K562 (cell line): ENCODE measurements at regions not wholly inside any gene's neighbourhood (a gene's known extent, or its start where the extent isn't known, plus 50 kb on each side); places are given as distances from the start of the nearest gene placed in this dataset.

ENCODE experiments used
- ATAC-seq: fragments of 200-7000 bp; cut with Tn5 transposase; 3 replicates; pipeline ENCODE4 v1.9.1; 2020; ENCODE audit warnings: moderate library complexity
- BruUV-seq: library from RNA; stranded (reverse); fragments of 400-500 nt; replicated peaks from 2 replicates; lab custom pipeline; 2021; lab: Mats Ljungman, UMichigan
- CTCF ChIA-PET: fragments of 300-600 bp; formaldehyde crosslinking; extraction: SDS; loops from one replicate; lab custom pipeline; 2021; ENCODE audit warnings: low intra/inter-chr PET ratio; lab: Yijun Ruan, JAX
- POLR2A ChIA-PET: fragments of 300-600, 350-650 bp; sonication (Branson Sonifier 250); formaldehyde crosslinking; extraction: SDS; loops from one replicate; lab custom pipeline; 2021; ENCODE audit warnings: antibody characterized with exemption, inconsistent platforms; lab: Yijun Ruan, JAX
- DNase-seq, 4 experiments: peaks; one replicate each; pipeline versions ENCODE4 v3.0.0 to v3.0.0-alpha.2; 2011 to 2018; ENCODE audit warnings: low spot score in 3 of 4, mixed read lengths in 3 of 4; ENCODE audit errors: extremely low read depth in 1 of 4
- FAIRE-seq: peaks from 2 replicates; lab custom pipeline; 2011; peaks lifted over from hg19 to GRCh38; lab: Jason Lieb, UNC
- H2AFZ ChIP-seq: 2 replicates; pipeline ENCODE4 v1.6.0; 2011; ENCODE audit warnings: low read depth, low read length, control low read depth, inconsistent platforms
- H3K27ac ChIP-seq: fragments of 200-600 bp; 3 replicates; pipeline ENCODE4 v1.8.0; 2011; ENCODE audit warnings: low read depth, mild to moderate bottlenecking, control low read depth, inconsistent platforms, low read length, moderate library complexity, mixed read lengths; ENCODE audit errors: extremely low read depth
- H3K27me3 ChIP-seq, 2 experiments: fragments of 300-600 bp in 1 of 2; 2 replicates in 1 of 2; 3 replicates in 1 of 2; pipeline versions ENCODE4 v1.6.0 to v1.8.0; 2011; ENCODE audit warnings: inconsistent platforms in 2 of 2, low read length in 2 of 2, mild to moderate bottlenecking in 1 of 2, mixed read lengths in 1 of 2, moderate library complexity in 1 of 2; ENCODE audit not compliant: control insufficient read depth in 2 of 2, insufficient read depth in 2 of 2
- H3K36me3 ChIP-seq: fragments of 300-600 bp; 3 replicates; pipeline ENCODE4 v1.8.0; 2011; ENCODE audit warnings: mild to moderate bottlenecking, low read length, inconsistent platforms; ENCODE audit not compliant: control insufficient read depth, insufficient read depth
- H3K4me1 ChIP-seq, 2 experiments: fragments of 200-600 bp in 1 of 2; replicated peaks in 1 of 2; 2 replicates in 1 of 2; 3 replicates in 1 of 2; pipeline versions ENCODE4 v1.5.1 to v1.8.0; 2011; ENCODE audit warnings: inconsistent platforms in 2 of 2, low read length in 2 of 2, mild to moderate bottlenecking in 1 of 2, mixed read lengths in 1 of 2, moderate library complexity in 1 of 2; ENCODE audit not compliant: control insufficient read depth in 2 of 2, insufficient read depth in 2 of 2
- H3K4me2 ChIP-seq: 2 replicates; pipeline ENCODE4 v1.6.1; 2011; ENCODE audit warnings: low read length, control low read depth, inconsistent platforms, mixed read lengths; ENCODE audit not compliant: insufficient read depth
- H3K4me3 ChIP-seq: fragments of 200-600 bp; sonication (generic), shearing (Covaris generic); 2 replicates; pipeline ENCODE4 v1.5.1; 2016; ENCODE audit warnings: control low read depth, inconsistent platforms
- H3K79me2 ChIP-seq: fragments of 200-600 bp; 3 replicates; pipeline ENCODE4 v1.8.0; 2011; ENCODE audit warnings: low read length, inconsistent platforms; ENCODE audit not compliant: control insufficient read depth, insufficient read depth
- H3K9ac ChIP-seq, 2 experiments: 2 replicates each; pipeline versions ENCODE4 v1.6.0 to v1.6.1; 2011; ENCODE audit warnings: low read depth in 2 of 2, low read length in 2 of 2, control low read depth in 1 of 2, inconsistent platforms in 1 of 2, mild to moderate bottlenecking in 1 of 2, mixed read lengths in 1 of 2; ENCODE audit not compliant: insufficient read depth in 1 of 2
- H3K9me1 ChIP-seq: one replicate; pipeline ENCODE4 v1.6.0; 2011; ENCODE audit warnings: inconsistent platforms, mild to moderate bottlenecking, low read length, moderate library complexity; ENCODE audit not compliant: control insufficient read depth, insufficient read depth
- H3K9me3 ChIP-seq: replicated peaks from 2 replicates; pipeline ENCODE4 v1.5.1; 2011; ENCODE audit warnings: low read depth, low read length, inconsistent platforms; ENCODE audit not compliant: control insufficient read depth, insufficient read depth
- H4K20me1 ChIP-seq: replicated peaks from 2 replicates; pipeline ENCODE4 v1.6.1; 2011; ENCODE audit warnings: low read length, inconsistent platforms, mixed read lengths; ENCODE audit not compliant: control insufficient read depth, insufficient read depth
- C11orf30 ChIP-seq: fragments of 450-650 bp; IDR thresholded peaks from 2 replicates; pipeline ENCODE4 v1.6.1; 2016; ENCODE audit warnings: low read depth, mild to moderate bottlenecking
- DDX20 ChIP-seq: fragments of 450-650 bp; IDR thresholded peaks from 2 replicates; pipeline ENCODE4 v1.6.1; 2016; ENCODE audit warnings: missing genetic modification characterization, low read depth, mild to moderate bottlenecking, missing compliant biosample characterization, moderate library complexity
- E2F3 ChIP-seq: fragments of 250-450 bp; sonication (Bioruptor Pico); IDR thresholded peaks from 2 replicates; pipeline ENCODE4 v1.4.0; 2020; ENCODE audit warnings: mild to moderate bottlenecking
- FOXA1 ChIP-seq: fragments of 450-650 bp; IDR thresholded peaks from 2 replicates; pipeline ENCODE4 v1.6.1; 2016; ENCODE audit warnings: mild to moderate bottlenecking, borderline replicate concordance
- KHSRP ChIP-seq: fragments of 450-650 bp; IDR thresholded peaks from 2 replicates; pipeline ENCODE4 v1.6.1; 2017
- MAFK ChIP-seq: IDR thresholded peaks from 2 replicates; pipeline ENCODE4 v1.6.1; 2011; ENCODE audit warnings: low read length, improper control_type of control experiment
- NFE2L1 ChIP-seq: fragments of 450-650 bp; IDR thresholded peaks from 2 replicates; pipeline ENCODE4 v1.6.1; 2016; ENCODE audit warnings: missing genetic modification characterization, low read depth, mild to moderate bottlenecking, missing compliant biosample characterization, moderate library complexity, borderline replicate concordance
- NR4A1 ChIP-seq, 2 experiments: fragments of 250-450 bp in 1 of 2; fragments of 450-650 bp in 1 of 2; sonication (Bioruptor Pico) in 1 of 2; IDR thresholded peaks; 2 replicates each; pipeline versions ENCODE4 v1.4.0 to v1.6.1; 2016 to 2020; ENCODE audit warnings: mild to moderate bottlenecking in 2 of 2, missing compliant biosample characterization in 1 of 2, missing genetic modification characterization in 1 of 2, moderate library complexity in 1 of 2
- PHF20 ChIP-seq: fragments of 450-650 bp; IDR thresholded peaks from 2 replicates; pipeline ENCODE4 v1.6.1; 2018; ENCODE audit not compliant: partially characterized antibody
- TRIM24 ChIP-seq, 2 experiments: fragments of 450-650 bp; IDR thresholded peaks; 2 replicates each; pipeline ENCODE4 v1.6.1; 2016
- ZBTB9 ChIP-seq: fragments of 450-650 bp; formaldehyde crosslinking; IDR thresholded peaks from 2 replicates; pipeline ENCODE4 v1.4.0; 2020; ENCODE audit warnings: mild to moderate bottlenecking, moderate library complexity
- ZNF121 ChIP-seq: sonication (generic); formaldehyde crosslinking; conservative IDR thresholded peaks from 2 replicates; pipeline ENCODE4 v1.8.0; 2022; ENCODE audit warnings: missing genetic modification reagents
- ZNF175 ChIP-seq: fragments of 200-800 bp; sonication (Bioruptor generic); IDR thresholded peaks from 2 replicates; pipeline ENCODE4 v1.6.1; 2016; ENCODE audit warnings: low read depth, mild to moderate bottlenecking, missing genetic modification characterization, missing compliant biosample characterization
- ZNF316 ChIP-seq: fragments of 450-650 bp; IDR thresholded peaks from 2 replicates; pipeline ENCODE4 v1.6.1; 2016
- ZNF398 ChIP-seq: fragments of 250-450 bp; sonication (Bioruptor Pico); IDR thresholded peaks from 2 replicates; pipeline ENCODE4 v1.8.0; 2021; ENCODE audit warnings: moderate library complexity, mild to moderate bottlenecking, inconsistent platforms
- ZNF830 ChIP-seq: fragments of 250-450 bp; sonication (Bioruptor Pico); IDR thresholded peaks from 2 replicates; pipeline ENCODE4 v1.5.0; 2021; ENCODE audit warnings: mild to moderate bottlenecking
- WGBS: fragments of 100-300 bp; shearing (Covaris generic); methylation state at CpG from one replicate; pipeline ENCODE4 v1.1.6; 2016; ENCODE audit warnings: low coverage, mixed read lengths; ENCODE audit not compliant: insufficient coverage; ENCODE audit errors: missing lambda C conversion rate; 5-methylcytosine and 5-hydroxymethylcytosine counted together
- in situ Hi-C: fragments of 300-500 bp; cut with MboI; formaldehyde crosslinking; loops from 4 replicates; pipeline ENCODE4 v1.15.0; 2018; ENCODE audit warnings: inconsistent platforms, mixed read lengths
- intact Hi-C: fragments of 100-400 bp; cut with micrococcal nuclease; formaldehyde crosslinking; loops from 2 replicates; pipeline ENCODE4 v1.14.2; 2022
- TF ChIP-seq, protein P1 (sequence below): fragments of 250-450 bp; sonication (Bioruptor Pico); IDR thresholded peaks from 2 replicates; pipeline ENCODE4 v1.4.0; 2020
- TF ChIP-seq, protein P2 (sequence below): conservative IDR thresholded peaks from 2 replicates; pipeline ENCODE4 v1.6.1; 2011; ENCODE audit warnings: low read depth, mild to moderate bottlenecking, low read length; ENCODE audit not compliant: control insufficient read depth

DNA sequence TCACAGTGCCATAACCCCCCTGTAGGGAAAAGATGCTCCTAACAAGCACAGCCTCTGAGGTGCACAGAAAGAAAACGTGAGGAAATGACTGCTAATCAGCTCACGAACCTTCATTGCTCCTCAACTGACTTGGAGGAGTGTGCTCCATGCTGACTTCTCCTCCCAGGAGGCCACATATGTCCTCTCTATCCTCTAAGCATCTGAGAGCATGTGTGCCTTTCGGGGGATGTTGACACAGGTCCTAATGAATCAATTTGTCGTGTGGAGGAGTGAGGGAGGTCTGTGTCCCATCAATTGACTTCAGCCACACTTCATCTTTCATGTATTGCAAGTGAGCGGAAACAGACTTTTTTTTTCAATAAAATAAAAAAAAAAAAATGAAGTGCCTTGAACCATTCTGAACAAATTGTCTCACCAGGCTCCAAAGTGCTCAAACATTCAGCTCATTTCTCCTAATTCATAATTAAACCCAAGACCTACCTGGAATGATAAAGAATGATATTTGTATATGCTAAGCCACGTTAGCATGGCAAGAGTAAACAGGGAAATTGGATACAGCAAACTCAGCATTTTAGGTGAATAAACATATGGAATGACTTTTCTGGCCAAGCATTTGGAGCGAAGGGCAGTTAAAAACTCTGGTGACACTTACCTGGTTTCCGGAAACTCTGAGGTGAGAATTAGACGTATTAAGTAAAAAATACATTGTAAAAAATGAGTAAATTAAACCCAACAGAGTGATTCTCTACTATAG lies 317.6 kb upstream of the FAT3 start:
- Histone ChIP-seq H3K36me3 (no peaks in the 10 kb centered on the region), H2AFZ (peak overlapping the region; percentile 56), H3K79me2 (no peaks in the 10 kb centered on the region), H3K27me3 (no peaks in the 10 kb centered on the region), H3K27ac (no peak overlapping the region), H4K20me1 (no peaks in the 10 kb centered on the region), H3K9me3 (peaks cover 4% of the 10 kb centered on the region; the same call in 1 of the 2 replicates), H3K4me3 (no peak overlapping the region), H3K9me1 (no peaks in the 10 kb centered on the region), H3K9ac (no peak overlapping the region), H3K4me2 (no peak overlapping the region), H3K4me1 (peaks cover 0 to 24% of the 10 kb centered on the region in 2 experiments; a peak in 3 of 5 replicates)
- ChIA-PET POLR2A (no interaction called here), CTCF (interaction anchor here (0.6 kb wide), 1 partner anchor 1108 kb away, joined by 3 read pairs; no protein-coding TSS in a partner anchor)
- BruUV-seq, result no TSS peak
- in situ Hi-C loops (no loop called here), intact Hi-C loops (no loop called here)
- DNase-seq, result peak in 2 of 4 experiments; percentile 6 to 7
- WGBS, result 39% methylated on average over 9 of the region's 9 CpGs
- FAIRE-seq, result no peak
- no peak for ATAC-seq
- TF ChIP-seq ZNF398 (CRISPR knock-in tag), result no peak
- TF ChIP-seq PHF20, result no peak
- no peak for TF ChIP-seq ZNF121
- no peak for TF ChIP-seq ZNF175 (CRISPR knock-in tag)
- no peak for TF ChIP-seq ZBTB9 (CRISPR knock-in tag)
- no peak for TF ChIP-seq NFE2L1
- no peak for TF ChIP-seq E2F3 (CRISPR knock-in tag)
- no peak for TF ChIP-seq KHSRP
- TF ChIP-seq, protein P1, sequence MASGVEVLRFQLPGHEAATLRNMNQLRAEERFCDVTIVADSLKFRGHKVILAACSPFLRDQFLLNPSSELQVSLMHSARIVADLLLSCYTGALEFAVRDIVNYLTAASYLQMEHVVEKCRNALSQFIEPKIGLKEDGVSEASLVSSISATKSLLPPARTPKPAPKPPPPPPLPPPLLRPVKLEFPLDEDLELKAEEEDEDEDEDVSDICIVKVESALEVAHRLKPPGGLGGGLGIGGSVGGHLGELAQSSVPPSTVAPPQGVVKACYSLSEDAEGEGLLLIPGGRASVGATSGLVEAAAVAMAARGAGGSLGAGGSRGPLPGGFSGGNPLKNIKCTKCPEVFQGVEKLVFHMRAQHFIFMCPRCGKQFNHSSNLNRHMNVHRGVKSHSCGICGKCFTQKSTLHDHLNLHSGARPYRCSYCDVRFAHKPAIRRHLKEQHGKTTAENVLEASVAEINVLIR (CRISPR knock-in tag), result no peak
- peak; percentile 63 for TF ChIP-seq C11orf30
- TF ChIP-seq TRIM24 (IDR thresholded peaks at IDR 0.05), result no peak
- TF ChIP-seq DDX20, result no peak
- peak; percentile 77 for TF ChIP-seq ZNF316
- TF ChIP-seq MAFK, result peak; percentile 37
- TF ChIP-seq NR4A1 (CRISPR knock-in tag; IDR thresholded peaks at IDR 0.05), result no peak
- TF ChIP-seq NR4A1 (tag; IDR thresholded peaks at IDR 0.05), result no peak
- TF ChIP-seq ZNF830 (CRISPR knock-in tag), result no peak
- TF ChIP-seq FOXA1, result no peak
- TF ChIP-seq, protein P2, sequence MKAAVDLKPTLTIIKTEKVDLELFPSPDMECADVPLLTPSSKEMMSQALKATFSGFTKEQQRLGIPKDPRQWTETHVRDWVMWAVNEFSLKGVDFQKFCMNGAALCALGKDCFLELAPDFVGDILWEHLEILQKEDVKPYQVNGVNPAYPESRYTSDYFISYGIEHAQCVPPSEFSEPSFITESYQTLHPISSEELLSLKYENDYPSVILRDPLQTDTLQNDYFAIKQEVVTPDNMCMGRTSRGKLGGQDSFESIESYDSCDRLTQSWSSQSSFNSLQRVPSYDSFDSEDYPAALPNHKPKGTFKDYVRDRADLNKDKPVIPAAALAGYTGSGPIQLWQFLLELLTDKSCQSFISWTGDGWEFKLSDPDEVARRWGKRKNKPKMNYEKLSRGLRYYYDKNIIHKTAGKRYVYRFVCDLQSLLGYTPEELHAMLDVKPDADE, result no peak
